NT2/D1 (cell line): ENCODE measurements at regions not wholly inside any gene's neighbourhood (a gene's known extent, or its start where the extent isn't known, plus 50 kb on each side); places are given as distances from the start of the nearest gene placed in this dataset.

Source experiments
- YY1 ChIP-seq: IDR thresholded peaks from 2 replicates; pipeline ENCODE4 v1.6.1; 2011; ENCODE audit not compliant: insufficient read length, insufficient read depth
- ZNF274 ChIP-seq: IDR thresholded peaks from 2 replicates; pipeline ENCODE4 v1.6.1; 2011; ENCODE audit warnings: mild to moderate bottlenecking, low read depth, low read length

DNA sequence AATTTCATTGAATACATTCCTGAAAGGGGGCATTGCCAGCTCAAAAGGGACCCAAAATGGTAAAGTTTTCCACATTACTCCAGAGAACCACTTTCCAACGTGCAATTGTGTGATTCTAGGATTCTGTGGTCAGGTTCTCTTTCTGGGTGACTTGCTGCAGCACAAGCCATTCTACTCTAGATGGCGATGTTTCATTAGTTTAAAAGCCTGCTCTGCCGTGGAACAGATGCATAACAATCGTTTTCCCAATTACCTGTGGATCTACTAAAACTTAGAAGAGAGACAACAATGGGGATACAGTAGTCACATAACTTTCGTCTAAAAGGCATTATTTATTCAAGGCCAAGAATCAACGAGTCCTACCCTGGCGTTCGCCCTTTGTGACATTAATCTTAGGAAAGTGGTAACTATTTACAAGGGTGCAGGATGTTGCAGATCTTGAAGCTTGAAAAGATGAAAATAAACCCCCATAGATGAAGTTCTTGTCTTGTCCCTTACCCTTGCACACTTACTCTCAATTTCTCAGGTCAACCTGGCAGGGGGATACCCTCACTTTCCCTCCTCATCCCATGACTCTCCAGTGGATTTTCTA lies 400.9 kb downstream of the SNAPC1 start:
- no peak for TF ChIP-seq ZNF274
- no peak for TF ChIP-seq YY1
